Uterus (tissue), 3 donors: ENCODE measurements at regions not wholly inside any gene's neighbourhood (a gene's known extent, or its start where the extent isn't known, plus 50 kb on each side); places are given as distances from the start of the nearest gene placed in this dataset.

ENCODE experiments used
- DNase-seq, 2 donors: peaks; one replicate each; pipeline ENCODE4 v3.0.0-alpha.2; 2019 to 2020
- H3K27ac ChIP-seq, 2 donors: fragments of 200-600 bp; sonication (generic); 1 replicate in 1 of 2; 2 replicates in 1 of 2; pipeline ENCODE4 v1.5.1; 2016 to 2018
- H3K27me3 ChIP-seq, 2 donors: fragments of 200-600 bp; sonication (generic); one replicate each; pipeline ENCODE4 v1.5.1; 2018 to 2019; ENCODE audit warnings: control low read depth in 1 of 2
- H3K36me3 ChIP-seq, 2 donors: fragments of 200-600 bp; sonication (generic); one replicate each; pipeline ENCODE4 v1.5.1; 2019; ENCODE audit warnings: control low read depth in 1 of 2
- H3K4me1 ChIP-seq, 2 donors: fragments of 200-600 bp; sonication (generic); one replicate each; pipeline ENCODE4 v1.5.1; 2018 to 2019; ENCODE audit warnings: control low read depth in 1 of 2
- H3K4me3 ChIP-seq, 2 donors: fragments of 200-600 bp; sonication (generic); 1 replicate in 1 of 2; 2 replicates in 1 of 2; pipeline ENCODE4 v1.5.1; 2018 to 2019; ENCODE audit warnings: mild to moderate bottlenecking in 1 of 2
- H3K9me3 ChIP-seq, 2 donors: fragments of 200-600 bp; sonication (generic); one replicate each; pipeline ENCODE4 v1.5.1; 2019; ENCODE audit warnings: control low read depth in 1 of 2
- CTCF ChIP-seq, 4 experiments: fragments of 200-600 bp in 2 of 4; fragments of 450-650 bp in 2 of 4; sonication (generic) in 2 of 4; IDR thresholded peaks; one replicate each; pipeline ENCODE4 v1.5.1; 2016 to 2019; ENCODE audit warnings: antibody characterized with exemption in 4 of 4, mild to moderate bottlenecking in 2 of 4, moderate library complexity in 1 of 4
- POLR2A ChIP-seq, 2 donors: fragments of 450-650 bp; IDR thresholded peaks; one replicate each; pipeline ENCODE4 v1.6.1; 2016; ENCODE audit warnings: antibody characterized with exemption in 2 of 2, mild to moderate bottlenecking in 1 of 2, moderate library complexity in 1 of 2
- intact Hi-C: fragments of 100-400 bp; cut with DNase I; formaldehyde crosslinking; loops from one replicate; pipeline ENCODE4 v1.15.1; 2023; ENCODE audit warnings: low total_unique reads
- donor health status: DM: yes; HTN: yes; CAD: no.

GRCh38 chr22:48240148-48240934, 1477.9 kb downstream of the TBC1D22A start:
- TF ChIP-seq CTCF (IDR thresholded peaks at IDR 0.05) (no peak), POLR2A (IDR thresholded peaks at IDR 0.05) (no peak)
- no peaks in the 10 kb centered on the region for H3K36me3 ChIP-seq
- H3K4me3 ChIP-seq: no peak overlapping the region
- H3K27me3 ChIP-seq: no peaks in the 10 kb centered on the region
- H3K9me3 ChIP-seq: no peaks in the 10 kb centered on the region
- no peak overlapping the region for H3K27ac ChIP-seq
- no peaks in the 10 kb centered on the region for H3K4me1 ChIP-seq
- DNase-seq: no peak
- intact Hi-C loops: no loop called here

GRCh38 chr22:48239461-48240147, 1477.2 kb downstream of the TBC1D22A start:
- H3K27me3 ChIP-seq: no peaks in the 10 kb centered on the region
- TF ChIP-seq CTCF (IDR thresholded peaks at IDR 0.05) (no peak), POLR2A (IDR thresholded peaks at IDR 0.05) (no peak)
- DNase-seq: no peak

GRCh38 chr22:48238966-48239365, 1476.5 kb downstream of the TBC1D22A start:
- TF ChIP-seq CTCF (IDR thresholded peaks at IDR 0.05) (no peak), POLR2A (IDR thresholded peaks at IDR 0.05) (no peak)

More at GRCh38 chr22:48239461-48240147, 1477.2 kb downstream of the TBC1D22A start:
- intact Hi-C loops: no loop called here
- no peaks in the 10 kb centered on the region for H3K4me1 ChIP-seq
- no peaks in the 10 kb centered on the region for H3K36me3 ChIP-seq
- H3K9me3 ChIP-seq: no peaks in the 10 kb centered on the region
- no peak overlapping the region for H3K27ac ChIP-seq
- no peak overlapping the region for H3K4me3 ChIP-seq

GRCh38 chr22:48238284-48238915, 1476.0 kb downstream of the TBC1D22A start:
- Histone ChIP-seq H3K4me3 (no peak overlapping the region), H3K9me3 (peaks cover 0 to 7% of the 10 kb centered on the region in 2 donors), H3K36me3 (no peaks in the 10 kb centered on the region), H3K4me1 (no peaks in the 10 kb centered on the region), H3K27me3 (no peaks in the 10 kb centered on the region), H3K27ac (no peak overlapping the region)
- TF ChIP-seq POLR2A (IDR thresholded peaks at IDR 0.05) (no peak), CTCF (IDR thresholded peaks at IDR 0.05) (no peak)
- intact Hi-C loops: no loop called here
- DNase-seq: no peak

More at GRCh38 chr22:48238966-48239365, 1476.5 kb downstream of the TBC1D22A start:
- Histone ChIP-seq H3K27me3 (no peaks in the 10 kb centered on the region), H3K4me1 (no peaks in the 10 kb centered on the region), H3K9me3 (peaks cover 0 to 2% of the 10 kb centered on the region in 2 donors), H3K36me3 (no peaks in the 10 kb centered on the region), H3K27ac (no peak overlapping the region), H3K4me3 (no peak overlapping the region)
- no peak for DNase-seq
- intact Hi-C loops: no loop called here
